GM23338 (cell line): ENCODE measurements at regions not wholly inside any gene's neighbourhood (a gene's known extent, or its start where the extent isn't known, plus 50 kb on each side); places are given as distances from the start of the nearest gene placed in this dataset.

Experiments used
- EZH2 ChIP-seq: fragments of 200-600 bp; sonication (generic); IDR thresholded peaks from one replicate; pipeline ENCODE4 v1.8.0; 2017; ENCODE audit warnings: antibody characterized with exemption, mild to moderate bottlenecking, low read depth; ENCODE audit not compliant: unreplicated experiment
- POLR2AphosphoS5 ChIP-seq: IDR thresholded peaks from 2 replicates; pipeline ENCODE4 v1.6.1; 2016; ENCODE audit warnings: antibody characterized with exemption, low read depth
- TF ChIP-seq, protein P1 (sequence below), 2 experiments: fragments of 200-600 bp in 1 of 2; sonication (generic) in 1 of 2; conservative IDR thresholded peaks; 2 replicates each; pipeline versions ENCODE4 v1.5.1 to v1.6.1; 2016 to 2017; ENCODE audit warnings: antibody characterized with exemption in 2 of 2, low read depth in 2 of 2, mild to moderate bottlenecking in 2 of 2, moderate library complexity in 1 of 2
- TF ChIP-seq, protein P2 (sequence below): IDR thresholded peaks from one replicate; pipeline ENCODE4 v1.6.1; 2018; ENCODE audit warnings: antibody characterized with exemption; ENCODE audit not compliant: unreplicated experiment

DNA sequence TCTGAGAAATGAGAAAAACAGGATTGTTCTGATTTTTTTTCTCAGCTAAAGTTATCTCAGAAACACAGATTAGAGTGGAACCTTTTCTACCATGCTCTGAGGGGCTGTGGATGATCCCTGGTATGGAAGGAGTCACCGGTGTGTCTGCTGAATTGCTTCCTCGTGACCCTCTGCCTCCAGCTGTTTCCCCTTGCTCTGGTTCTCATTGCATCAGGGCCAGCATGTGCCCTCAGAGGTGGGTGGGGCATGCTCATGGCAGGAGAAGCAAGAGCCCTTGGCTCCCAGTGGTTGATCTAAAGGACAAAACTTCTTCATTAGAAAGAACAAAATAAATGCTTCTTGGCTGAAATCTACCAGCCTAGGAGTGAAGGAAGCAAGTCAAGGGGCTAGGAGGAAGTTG is 183.2 kb upstream of the HMCN1 start:
- TF ChIP-seq, protein P1, sequence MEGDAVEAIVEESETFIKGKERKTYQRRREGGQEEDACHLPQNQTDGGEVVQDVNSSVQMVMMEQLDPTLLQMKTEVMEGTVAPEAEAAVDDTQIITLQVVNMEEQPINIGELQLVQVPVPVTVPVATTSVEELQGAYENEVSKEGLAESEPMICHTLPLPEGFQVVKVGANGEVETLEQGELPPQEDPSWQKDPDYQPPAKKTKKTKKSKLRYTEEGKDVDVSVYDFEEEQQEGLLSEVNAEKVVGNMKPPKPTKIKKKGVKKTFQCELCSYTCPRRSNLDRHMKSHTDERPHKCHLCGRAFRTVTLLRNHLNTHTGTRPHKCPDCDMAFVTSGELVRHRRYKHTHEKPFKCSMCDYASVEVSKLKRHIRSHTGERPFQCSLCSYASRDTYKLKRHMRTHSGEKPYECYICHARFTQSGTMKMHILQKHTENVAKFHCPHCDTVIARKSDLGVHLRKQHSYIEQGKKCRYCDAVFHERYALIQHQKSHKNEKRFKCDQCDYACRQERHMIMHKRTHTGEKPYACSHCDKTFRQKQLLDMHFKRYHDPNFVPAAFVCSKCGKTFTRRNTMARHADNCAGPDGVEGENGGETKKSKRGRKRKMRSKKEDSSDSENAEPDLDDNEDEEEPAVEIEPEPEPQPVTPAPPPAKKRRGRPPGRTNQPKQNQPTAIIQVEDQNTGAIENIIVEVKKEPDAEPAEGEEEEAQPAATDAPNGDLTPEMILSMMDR (conservative IDR thresholded peaks at IDR 0.05; ENCODE audit: low read depth in 2 of 2), result no peak
- TF ChIP-seq POLR2AphosphoS5 (no peak), EZH2 (no peak)
- TF ChIP-seq, protein P2, sequence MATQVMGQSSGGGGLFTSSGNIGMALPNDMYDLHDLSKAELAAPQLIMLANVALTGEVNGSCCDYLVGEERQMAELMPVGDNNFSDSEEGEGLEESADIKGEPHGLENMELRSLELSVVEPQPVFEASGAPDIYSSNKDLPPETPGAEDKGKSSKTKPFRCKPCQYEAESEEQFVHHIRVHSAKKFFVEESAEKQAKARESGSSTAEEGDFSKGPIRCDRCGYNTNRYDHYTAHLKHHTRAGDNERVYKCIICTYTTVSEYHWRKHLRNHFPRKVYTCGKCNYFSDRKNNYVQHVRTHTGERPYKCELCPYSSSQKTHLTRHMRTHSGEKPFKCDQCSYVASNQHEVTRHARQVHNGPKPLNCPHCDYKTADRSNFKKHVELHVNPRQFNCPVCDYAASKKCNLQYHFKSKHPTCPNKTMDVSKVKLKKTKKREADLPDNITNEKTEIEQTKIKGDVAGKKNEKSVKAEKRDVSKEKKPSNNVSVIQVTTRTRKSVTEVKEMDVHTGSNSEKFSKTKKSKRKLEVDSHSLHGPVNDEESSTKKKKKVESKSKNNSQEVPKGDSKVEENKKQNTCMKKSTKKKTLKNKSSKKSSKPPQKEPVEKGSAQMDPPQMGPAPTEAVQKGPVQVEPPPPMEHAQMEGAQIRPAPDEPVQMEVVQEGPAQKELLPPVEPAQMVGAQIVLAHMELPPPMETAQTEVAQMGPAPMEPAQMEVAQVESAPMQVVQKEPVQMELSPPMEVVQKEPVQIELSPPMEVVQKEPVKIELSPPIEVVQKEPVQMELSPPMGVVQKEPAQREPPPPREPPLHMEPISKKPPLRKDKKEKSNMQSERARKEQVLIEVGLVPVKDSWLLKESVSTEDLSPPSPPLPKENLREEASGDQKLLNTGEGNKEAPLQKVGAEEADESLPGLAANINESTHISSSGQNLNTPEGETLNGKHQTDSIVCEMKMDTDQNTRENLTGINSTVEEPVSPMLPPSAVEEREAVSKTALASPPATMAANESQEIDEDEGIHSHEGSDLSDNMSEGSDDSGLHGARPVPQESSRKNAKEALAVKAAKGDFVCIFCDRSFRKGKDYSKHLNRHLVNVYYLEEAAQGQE, result no peak
